Right lobe of liver (tissue), 4 donors: ENCODE measurements at regions not wholly inside any gene's neighbourhood (a gene's known extent, or its start where the extent isn't known, plus 50 kb on each side); places are given as distances from the start of the nearest gene placed in this dataset.

Source experiments
- CTCF ChIP-seq, 4 donors: fragments of 200-600 bp in 3 of 4; fragments of 450-650 bp in 1 of 4; IDR thresholded peaks; one replicate each; pipeline versions ENCODE4 v1.5.1 to v1.8.0; 2016 to 2022; ENCODE audit warnings: antibody characterized with exemption in 4 of 4, mild to moderate bottlenecking in 2 of 4
- POLR2A ChIP-seq: fragments of 450-650 bp; IDR thresholded peaks from one replicate; pipeline ENCODE4 v1.6.1; 2017; ENCODE audit warnings: antibody characterized with exemption, mild to moderate bottlenecking
- donor health status: DM: no; HTN: no; CAD: no.
- donor health status: DM: no; HTN: no; CAD: no.
- donor health status: DM: no; HTN: yes; CAD: no.

- no peak for TF ChIP-seq CTCF (IDR thresholded peaks at IDR 0.05)
- TF ChIP-seq POLR2A: no peak
Observed at GRCh38 chr9:40913928-40914673, 214.4 kb downstream of the FOXD4L6 start.
